SK-N-SH (cell line): ENCODE measurements at regions not wholly inside any gene's neighbourhood (a gene's known extent, or its start where the extent isn't known, plus 50 kb on each side); places are given as distances from the start of the nearest gene placed in this dataset.

ENCODE experiments used
- EP300 ChIP-seq, 2 experiments: IDR thresholded peaks; 2 replicates each; pipeline versions ENCODE4 v1.4.0 to v1.6.1; 2012; ENCODE audit warnings: borderline replicate concordance in 1 of 2, low read depth in 1 of 2, low read length in 1 of 2
- JUND ChIP-seq: IDR thresholded peaks from 2 replicates; pipeline ENCODE4 v1.4.0; 2012
- MEF2A ChIP-seq: IDR thresholded peaks from 2 replicates; pipeline ENCODE4 v1.4.0; 2012; ENCODE audit warnings: low read depth, borderline replicate concordance
- TF ChIP-seq, protein P1 (sequence below): fragments of 200-600 bp; sonication (generic); IDR thresholded peaks from 2 replicates; pipeline ENCODE4 v1.6.1; 2017; ENCODE audit warnings: antibody characterized with exemption, mild to moderate bottlenecking, moderate library complexity
- TF ChIP-seq, protein P2 (sequence below): IDR thresholded peaks from 2 replicates; pipeline ENCODE4 v1.6.1; 2012; ENCODE audit warnings: mild to moderate bottlenecking, low read depth, low read length, moderate library complexity

DNA sequence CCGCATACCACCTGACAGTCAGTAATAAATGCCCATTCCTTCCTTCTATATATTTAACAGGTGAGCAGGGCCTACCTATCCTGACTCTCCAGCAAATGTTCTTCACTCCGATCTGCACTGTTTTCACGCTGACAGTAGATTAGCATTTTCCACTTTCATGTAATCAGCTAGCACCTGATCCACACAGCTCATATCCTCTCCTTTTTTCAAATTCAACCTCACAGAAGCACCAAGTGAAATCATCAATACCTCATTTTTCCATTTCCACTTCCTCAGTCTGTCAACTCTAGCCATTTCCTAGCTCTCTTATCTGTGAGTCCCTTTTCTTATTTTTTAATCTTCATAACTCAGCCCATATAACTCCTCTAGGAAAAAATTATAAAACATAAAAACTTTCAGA, 402.8 kb downstream of the ZEB2 start:
- TF ChIP-seq JUND (no peak), MEF2A (no peak), EP300 (IDR thresholded peaks at IDR 0.05; ENCODE audit: borderline replicate concordance in 1 of 2, low read depth in 1 of 2, low read length in 1 of 2) (no peak)
- TF ChIP-seq, protein P1, sequence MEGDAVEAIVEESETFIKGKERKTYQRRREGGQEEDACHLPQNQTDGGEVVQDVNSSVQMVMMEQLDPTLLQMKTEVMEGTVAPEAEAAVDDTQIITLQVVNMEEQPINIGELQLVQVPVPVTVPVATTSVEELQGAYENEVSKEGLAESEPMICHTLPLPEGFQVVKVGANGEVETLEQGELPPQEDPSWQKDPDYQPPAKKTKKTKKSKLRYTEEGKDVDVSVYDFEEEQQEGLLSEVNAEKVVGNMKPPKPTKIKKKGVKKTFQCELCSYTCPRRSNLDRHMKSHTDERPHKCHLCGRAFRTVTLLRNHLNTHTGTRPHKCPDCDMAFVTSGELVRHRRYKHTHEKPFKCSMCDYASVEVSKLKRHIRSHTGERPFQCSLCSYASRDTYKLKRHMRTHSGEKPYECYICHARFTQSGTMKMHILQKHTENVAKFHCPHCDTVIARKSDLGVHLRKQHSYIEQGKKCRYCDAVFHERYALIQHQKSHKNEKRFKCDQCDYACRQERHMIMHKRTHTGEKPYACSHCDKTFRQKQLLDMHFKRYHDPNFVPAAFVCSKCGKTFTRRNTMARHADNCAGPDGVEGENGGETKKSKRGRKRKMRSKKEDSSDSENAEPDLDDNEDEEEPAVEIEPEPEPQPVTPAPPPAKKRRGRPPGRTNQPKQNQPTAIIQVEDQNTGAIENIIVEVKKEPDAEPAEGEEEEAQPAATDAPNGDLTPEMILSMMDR, result no peak
- TF ChIP-seq, protein P2, sequence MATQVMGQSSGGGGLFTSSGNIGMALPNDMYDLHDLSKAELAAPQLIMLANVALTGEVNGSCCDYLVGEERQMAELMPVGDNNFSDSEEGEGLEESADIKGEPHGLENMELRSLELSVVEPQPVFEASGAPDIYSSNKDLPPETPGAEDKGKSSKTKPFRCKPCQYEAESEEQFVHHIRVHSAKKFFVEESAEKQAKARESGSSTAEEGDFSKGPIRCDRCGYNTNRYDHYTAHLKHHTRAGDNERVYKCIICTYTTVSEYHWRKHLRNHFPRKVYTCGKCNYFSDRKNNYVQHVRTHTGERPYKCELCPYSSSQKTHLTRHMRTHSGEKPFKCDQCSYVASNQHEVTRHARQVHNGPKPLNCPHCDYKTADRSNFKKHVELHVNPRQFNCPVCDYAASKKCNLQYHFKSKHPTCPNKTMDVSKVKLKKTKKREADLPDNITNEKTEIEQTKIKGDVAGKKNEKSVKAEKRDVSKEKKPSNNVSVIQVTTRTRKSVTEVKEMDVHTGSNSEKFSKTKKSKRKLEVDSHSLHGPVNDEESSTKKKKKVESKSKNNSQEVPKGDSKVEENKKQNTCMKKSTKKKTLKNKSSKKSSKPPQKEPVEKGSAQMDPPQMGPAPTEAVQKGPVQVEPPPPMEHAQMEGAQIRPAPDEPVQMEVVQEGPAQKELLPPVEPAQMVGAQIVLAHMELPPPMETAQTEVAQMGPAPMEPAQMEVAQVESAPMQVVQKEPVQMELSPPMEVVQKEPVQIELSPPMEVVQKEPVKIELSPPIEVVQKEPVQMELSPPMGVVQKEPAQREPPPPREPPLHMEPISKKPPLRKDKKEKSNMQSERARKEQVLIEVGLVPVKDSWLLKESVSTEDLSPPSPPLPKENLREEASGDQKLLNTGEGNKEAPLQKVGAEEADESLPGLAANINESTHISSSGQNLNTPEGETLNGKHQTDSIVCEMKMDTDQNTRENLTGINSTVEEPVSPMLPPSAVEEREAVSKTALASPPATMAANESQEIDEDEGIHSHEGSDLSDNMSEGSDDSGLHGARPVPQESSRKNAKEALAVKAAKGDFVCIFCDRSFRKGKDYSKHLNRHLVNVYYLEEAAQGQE, result no peak
